ENCODE measurements at regions not wholly inside any gene's neighbourhood (a gene's known extent, or its start where the extent isn't known, plus 50 kb on each side); places are given as distances from the start of the nearest gene placed in this dataset.

DNA sequence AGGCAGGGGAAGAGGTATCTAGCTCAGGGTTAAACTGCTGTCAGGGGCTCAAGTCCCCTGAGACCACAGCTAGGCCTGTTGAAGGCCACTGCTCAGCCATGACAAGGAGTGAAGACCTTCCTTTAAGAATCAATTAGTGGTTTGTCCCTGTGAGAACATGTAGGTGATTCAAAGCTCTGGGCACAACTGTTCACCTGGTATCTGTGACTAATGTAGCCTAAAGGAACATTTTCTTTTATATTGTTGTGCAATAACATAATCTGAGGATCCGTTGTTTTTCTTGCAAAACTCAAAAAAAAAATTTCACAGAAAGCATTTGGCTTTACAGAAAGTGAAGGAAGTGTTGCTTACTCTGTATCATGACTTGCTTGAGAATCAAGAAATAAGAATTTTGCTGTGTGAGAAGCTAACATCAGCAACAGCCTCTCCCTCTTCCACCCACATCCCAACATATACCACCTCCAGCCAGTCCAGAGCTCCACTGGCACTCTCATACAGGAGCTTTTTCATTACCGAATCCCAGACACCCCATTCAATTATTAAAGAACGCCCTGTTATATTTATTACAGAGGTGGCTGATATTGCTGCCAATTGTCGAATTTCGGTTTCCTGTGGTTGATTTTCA, 807.0 kb downstream of the TLE4 start:
- TF ChIP-seq, protein P1, sequence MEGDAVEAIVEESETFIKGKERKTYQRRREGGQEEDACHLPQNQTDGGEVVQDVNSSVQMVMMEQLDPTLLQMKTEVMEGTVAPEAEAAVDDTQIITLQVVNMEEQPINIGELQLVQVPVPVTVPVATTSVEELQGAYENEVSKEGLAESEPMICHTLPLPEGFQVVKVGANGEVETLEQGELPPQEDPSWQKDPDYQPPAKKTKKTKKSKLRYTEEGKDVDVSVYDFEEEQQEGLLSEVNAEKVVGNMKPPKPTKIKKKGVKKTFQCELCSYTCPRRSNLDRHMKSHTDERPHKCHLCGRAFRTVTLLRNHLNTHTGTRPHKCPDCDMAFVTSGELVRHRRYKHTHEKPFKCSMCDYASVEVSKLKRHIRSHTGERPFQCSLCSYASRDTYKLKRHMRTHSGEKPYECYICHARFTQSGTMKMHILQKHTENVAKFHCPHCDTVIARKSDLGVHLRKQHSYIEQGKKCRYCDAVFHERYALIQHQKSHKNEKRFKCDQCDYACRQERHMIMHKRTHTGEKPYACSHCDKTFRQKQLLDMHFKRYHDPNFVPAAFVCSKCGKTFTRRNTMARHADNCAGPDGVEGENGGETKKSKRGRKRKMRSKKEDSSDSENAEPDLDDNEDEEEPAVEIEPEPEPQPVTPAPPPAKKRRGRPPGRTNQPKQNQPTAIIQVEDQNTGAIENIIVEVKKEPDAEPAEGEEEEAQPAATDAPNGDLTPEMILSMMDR (IDR thresholded peaks at IDR 0.05; ENCODE audit: unreplicated experiment): no peak
- no peak overlapping the region for H3K4me3 Mint-ChIP-seq (ENCODE audit: low read depth)

GRCh38 chr9:80376180-80376579, 804.4 kb downstream of the TLE4 start:
- no peaks in the 10 kb centered on the region for H3K36me3 Mint-ChIP-seq (ENCODE audit: insufficient read depth)
- TF ChIP-seq, protein P1 (IDR thresholded peaks at IDR 0.05; ENCODE audit: unreplicated experiment): no peak
- no peak for DNase-seq (ENCODE audit: low spot score, unreplicated experiment)
- H3K27ac Mint-ChIP-seq: no peak overlapping the region
- H3K4me1 Mint-ChIP-seq (ENCODE audit: low read depth): peaks cover 2% of the 10 kb centered on the region
- no peak overlapping the region for H3K4me3 Mint-ChIP-seq (ENCODE audit: low read depth)
- H3K9me3 Mint-ChIP-seq (ENCODE audit: low read depth): no peaks in the 10 kb centered on the region
- H3K27me3 Mint-ChIP-seq: no peaks in the 10 kb centered on the region

More for the DNA sequence above, 807.0 kb downstream of the TLE4 start:
- Mint-ChIP-seq H3K9me3 (ENCODE audit: low read depth) (no peaks in the 10 kb centered on the region), H3K36me3 (ENCODE audit: insufficient read depth) (no peaks in the 10 kb centered on the region), H3K27ac (no peak overlapping the region), H3K27me3 (no peaks in the 10 kb centered on the region), H3K4me1 (ENCODE audit: low read depth) (no peaks in the 10 kb centered on the region)
- DNase-seq (ENCODE audit: low spot score, unreplicated experiment): no peak

- H3K36me3 Mint-ChIP-seq (ENCODE audit: insufficient read depth): no peaks in the 10 kb centered on the region
- H3K4me1 Mint-ChIP-seq (ENCODE audit: low read depth): peaks cover 2% of the 10 kb centered on the region
- no peak overlapping the region for H3K4me3 Mint-ChIP-seq (ENCODE audit: low read depth)
- TF ChIP-seq, protein P1 (IDR thresholded peaks at IDR 0.05; ENCODE audit: unreplicated experiment): no peak
- H3K27ac Mint-ChIP-seq: no peak overlapping the region
- no peak for DNase-seq (ENCODE audit: low spot score, unreplicated experiment)
- no peaks in the 10 kb centered on the region for H3K27me3 Mint-ChIP-seq
- no peaks in the 10 kb centered on the region for H3K9me3 Mint-ChIP-seq (ENCODE audit: low read depth)
These were observed 803.7 kb downstream of the TLE4 start for GRCh38 chr9:80375477-80375876.

DNA sequence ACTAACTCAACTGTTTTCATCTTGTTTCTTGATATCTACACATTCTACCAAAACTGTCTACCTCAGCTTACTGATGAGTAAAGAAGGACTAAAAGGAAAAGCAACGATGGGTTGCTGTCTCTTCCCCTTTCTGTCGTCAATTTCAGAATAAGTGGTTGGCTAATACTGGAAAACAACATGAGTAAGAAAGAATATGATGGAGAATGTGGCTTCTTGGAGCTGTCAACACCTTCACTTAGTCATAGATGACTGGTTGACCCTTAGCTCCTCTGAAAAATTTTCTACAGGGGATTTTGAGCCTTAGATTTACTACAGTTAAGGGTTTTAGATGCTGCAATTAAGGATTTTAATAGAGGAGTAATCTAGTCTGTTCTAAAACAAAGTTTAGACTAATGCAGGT, 797.9 kb downstream of the TLE4 start:
- Mint-ChIP-seq H3K4me1 (ENCODE audit: low read depth) (peaks cover 2% of the 10 kb centered on the region), H3K9me3 (ENCODE audit: low read depth) (no peaks in the 10 kb centered on the region), H3K27me3 (no peaks in the 10 kb centered on the region), H3K36me3 (ENCODE audit: insufficient read depth) (no peaks in the 10 kb centered on the region), H3K27ac (no peak overlapping the region), H3K4me3 (ENCODE audit: low read depth) (no peak overlapping the region)
- TF ChIP-seq, protein P1 (IDR thresholded peaks at IDR 0.05; ENCODE audit: unreplicated experiment): no peak
- no peak for DNase-seq (ENCODE audit: low spot score, unreplicated experiment)

DNA sequence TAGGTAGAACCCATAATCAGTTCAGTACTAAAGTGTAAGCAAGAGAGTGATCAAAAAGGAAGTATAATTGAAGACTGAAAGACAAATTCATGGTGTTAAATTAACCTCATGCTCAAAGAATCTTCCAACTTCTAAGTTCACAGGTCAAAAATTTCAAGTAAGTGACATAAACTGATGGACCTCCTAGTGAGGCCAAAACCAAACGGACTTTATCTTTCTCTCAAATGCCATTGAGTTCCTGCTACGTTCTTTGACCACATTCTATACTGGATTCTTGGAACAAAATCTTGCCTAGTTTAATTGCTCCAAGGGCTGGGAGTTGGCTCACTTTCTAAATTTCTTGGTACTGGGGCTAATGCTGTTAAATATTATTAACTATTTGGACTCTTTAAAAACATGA, 794.9 kb downstream of the TLE4 start:
- Mint-ChIP-seq H3K4me3 (ENCODE audit: low read depth) (no peak overlapping the region), H3K36me3 (ENCODE audit: insufficient read depth) (no peaks in the 10 kb centered on the region), H3K9me3 (ENCODE audit: low read depth) (no peaks in the 10 kb centered on the region), H3K27me3 (no peaks in the 10 kb centered on the region), H3K4me1 (ENCODE audit: low read depth) (peaks cover under 1% of the 10 kb centered on the region), H3K27ac (no peak overlapping the region)
- TF ChIP-seq, protein P1 (IDR thresholded peaks at IDR 0.05; ENCODE audit: unreplicated experiment): no peak
- no peak for DNase-seq (ENCODE audit: low spot score, unreplicated experiment)

Data from progenitor cell of endocrine pancreas (in vitro differentiated cells).